Urinary bladder (tissue), 3 donors: ENCODE measurements at regions not wholly inside any gene's neighbourhood (a gene's known extent, or its start where the extent isn't known, plus 50 kb on each side); places are given as distances from the start of the nearest gene placed in this dataset.

ENCODE experiments used
- DNase-seq: peaks from one replicate; pipeline ENCODE4 v3.0.0-alpha.2; 2015; ENCODE audit errors: extremely low spot score
- H3K27ac ChIP-seq: one replicate; pipeline ENCODE4 v1.5.1; 2013; ENCODE audit warnings: low read depth, mild to moderate bottlenecking, moderate library complexity
- H3K36me3 ChIP-seq: one replicate; pipeline ENCODE4 v1.6.1; 2013; ENCODE audit warnings: mild to moderate bottlenecking, moderate library complexity; ENCODE audit not compliant: insufficient read depth
- H3K4me1 ChIP-seq: one replicate; pipeline ENCODE4 v1.6.1; 2013; ENCODE audit warnings: mild to moderate bottlenecking, moderate library complexity; ENCODE audit not compliant: insufficient read depth
- H3K4me3 ChIP-seq: one replicate; pipeline ENCODE4 v1.5.1; 2013; ENCODE audit warnings: low read depth, low read length
- WGBS: extraction: QIAGEN DNeasy Blood & Tissue Kit; methylation state at CpG from one replicate; pipeline ENCODE4 v1.1.7; 2013; 5-methylcytosine and 5-hydroxymethylcytosine counted together
- donor health status: healthy with polysubstance abuse.
- donor health status: healthy.

- Histone ChIP-seq H3K27ac (no peak overlapping the region), H3K4me1 (no peaks in the 10 kb centered on the region), H3K36me3 (no peaks in the 10 kb centered on the region), H3K4me3 (no peak overlapping the region)
- 87% methylated on average over 4 of the region's 4 CpGs for WGBS
- DNase-seq = no peak
Measured at GRCh38 chr17:72479113-72479512, 358.3 kb downstream of the SOX9 start.

GRCh38 chr17:72481572-72481971, 360.8 kb downstream of the SOX9 start:
- Histone ChIP-seq H3K27ac (no peak overlapping the region), H3K4me1 (no peaks in the 10 kb centered on the region), H3K4me3 (no peak overlapping the region), H3K36me3 (no peaks in the 10 kb centered on the region)
- WGBS = 76% methylated on average over 2 of the region's 2 CpGs
- no peak for DNase-seq

- H3K4me1 ChIP-seq = no peaks in the 10 kb centered on the region
- WGBS = 72% methylated on average over 4 of the region's 4 CpGs
- DNase-seq = no peak
- H3K36me3 ChIP-seq = no peaks in the 10 kb centered on the region
- no peak overlapping the region for H3K27ac ChIP-seq
- no peak overlapping the region for H3K4me3 ChIP-seq
Measured at GRCh38 chr17:72485596-72485995, 364.8 kb downstream of the SOX9 start.

GRCh38 chr17:72486806-72487205, 366.0 kb downstream of the SOX9 start:
- no peak for DNase-seq
- H3K36me3 ChIP-seq = no peaks in the 10 kb centered on the region
- no peak overlapping the region for H3K27ac ChIP-seq
- H3K4me3 ChIP-seq = no peak overlapping the region
- H3K4me1 ChIP-seq = no peaks in the 10 kb centered on the region

DNA sequence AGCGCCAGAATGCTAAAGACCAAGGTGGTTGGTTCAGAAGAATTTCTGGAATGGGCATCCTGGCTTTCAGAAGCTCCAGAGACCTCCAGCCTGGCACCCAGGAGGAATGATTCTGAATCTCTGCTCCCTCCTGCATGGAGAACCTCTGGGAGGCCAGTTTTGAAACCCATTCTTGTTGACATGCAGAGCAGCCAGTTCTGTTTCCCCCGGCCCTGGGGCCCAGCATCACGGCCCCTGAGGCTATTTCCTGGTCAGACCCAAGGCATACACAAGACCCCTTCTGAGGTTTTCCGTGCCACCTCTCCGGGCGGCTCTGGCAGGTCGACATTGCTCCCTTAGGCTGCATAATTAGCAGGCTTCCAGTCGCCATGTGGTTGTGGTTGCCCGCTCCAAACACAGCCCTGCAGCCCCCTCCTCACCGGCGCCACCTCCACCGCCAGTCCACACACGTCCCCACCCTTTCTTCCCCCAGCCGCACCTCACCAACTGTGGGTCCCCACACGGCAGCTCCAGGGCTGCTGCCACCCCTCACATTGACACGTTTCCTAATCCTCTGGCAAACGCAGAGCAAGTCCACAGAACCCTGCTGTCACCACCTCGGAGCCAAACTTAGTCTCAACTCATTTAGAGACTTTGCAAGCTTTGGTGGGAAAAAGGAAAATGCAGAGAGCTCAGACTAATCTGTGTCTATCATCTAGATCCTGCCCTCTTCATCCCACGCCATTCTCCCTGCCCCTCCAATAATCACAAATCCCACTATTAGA, 367.1 kb downstream of the SOX9 start:
- no peak overlapping the region for H3K4me3 ChIP-seq
- no peaks in the 10 kb centered on the region for H3K4me1 ChIP-seq
- 56% methylated on average over 19 of the region's 19 CpGs for WGBS
- DNase-seq = no peak
- H3K36me3 ChIP-seq = no peaks in the 10 kb centered on the region
- no peak overlapping the region for H3K27ac ChIP-seq

DNA sequence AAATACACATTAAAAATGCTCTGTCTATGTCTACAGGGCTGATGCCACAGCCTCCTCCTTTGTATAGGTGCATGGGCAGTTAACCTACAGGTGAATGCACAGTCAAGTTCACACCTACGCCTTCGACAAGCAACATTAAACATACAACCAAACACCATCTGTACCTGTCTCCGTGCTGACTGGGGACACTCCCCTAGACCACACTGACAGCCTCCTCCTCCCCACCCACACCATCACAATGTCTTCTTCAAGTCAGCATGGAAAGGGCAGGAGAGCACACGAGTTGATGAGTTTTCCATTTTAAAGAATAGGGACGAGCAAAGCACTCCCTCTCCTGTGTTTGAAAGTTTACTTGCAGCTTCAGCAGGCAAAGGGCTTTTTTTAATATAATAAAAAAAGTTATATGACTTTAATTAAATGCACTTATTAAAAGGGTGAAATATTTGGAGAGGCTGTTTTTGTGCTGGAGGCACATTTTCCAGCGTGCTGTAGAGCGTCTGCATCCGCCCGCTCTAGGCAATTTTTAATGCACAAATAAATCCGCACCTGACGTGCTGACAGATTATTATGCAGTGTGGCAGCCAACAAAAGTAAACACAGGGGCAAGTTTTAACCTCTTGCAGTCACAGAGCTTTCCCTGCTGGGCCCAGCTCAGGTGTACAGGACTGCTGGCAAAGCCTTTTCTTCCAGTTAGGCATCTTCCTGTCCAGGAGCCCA, 367.9 kb downstream of the SOX9 start:
- DNase-seq = no peak
- 47% methylated on average over 11 of the region's 11 CpGs for WGBS

GRCh38 chr17:72489272-72489641, 368.4 kb downstream of the SOX9 start:
- 45% methylated on average over 5 of the region's 5 CpGs for WGBS
- H3K4me3 ChIP-seq = no peak overlapping the region
- no peaks in the 10 kb centered on the region for H3K4me1 ChIP-seq
- no peak for DNase-seq
- no peaks in the 10 kb centered on the region for H3K36me3 ChIP-seq
- no peak overlapping the region for H3K27ac ChIP-seq

More for the DNA sequence above, 367.9 kb downstream of the SOX9 start:
- Histone ChIP-seq H3K4me3 (no peak overlapping the region), H3K36me3 (no peaks in the 10 kb centered on the region), H3K4me1 (no peaks in the 10 kb centered on the region), H3K27ac (no peak overlapping the region)

GRCh38 chr17:72491102-72491501, 370.3 kb downstream of the SOX9 start:
- DNase-seq = no peak
- WGBS = 82% methylated on average over 2 of the region's 2 CpGs
- H3K4me1 ChIP-seq = no peaks in the 10 kb centered on the region
- no peak overlapping the region for H3K4me3 ChIP-seq
- H3K36me3 ChIP-seq = no peaks in the 10 kb centered on the region
- H3K27ac ChIP-seq = no peak overlapping the region

DNA sequence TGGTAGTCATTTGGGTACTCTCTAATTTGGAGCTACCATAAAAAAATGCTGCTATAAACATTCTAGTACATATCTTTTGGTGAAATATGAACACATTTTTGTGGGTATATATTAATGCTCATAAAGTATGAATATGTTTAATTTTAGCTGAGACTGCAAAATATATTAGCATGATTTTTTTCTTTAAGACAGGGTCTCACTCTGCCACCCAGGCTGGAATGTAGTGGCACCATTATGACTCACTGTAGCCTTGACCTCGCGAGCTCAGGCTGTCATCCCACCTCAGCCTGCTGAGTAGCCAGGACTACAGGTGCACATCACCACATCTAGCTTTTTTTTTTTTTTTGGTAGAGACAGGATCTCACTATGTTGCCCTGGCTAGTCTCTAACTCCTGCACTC, 371.7 kb downstream of the SOX9 start:
- Histone ChIP-seq H3K27ac (no peak overlapping the region), H3K36me3 (no peaks in the 10 kb centered on the region), H3K4me1 (no peaks in the 10 kb centered on the region), H3K4me3 (no peak overlapping the region)
- no peak for DNase-seq
- 95% methylated on average over 2 of the region's 2 CpGs for WGBS

- H3K4me3 ChIP-seq = no peak overlapping the region
Measured at GRCh38 chr17:72492941-72493340, 372.1 kb downstream of the SOX9 start.

DNA sequence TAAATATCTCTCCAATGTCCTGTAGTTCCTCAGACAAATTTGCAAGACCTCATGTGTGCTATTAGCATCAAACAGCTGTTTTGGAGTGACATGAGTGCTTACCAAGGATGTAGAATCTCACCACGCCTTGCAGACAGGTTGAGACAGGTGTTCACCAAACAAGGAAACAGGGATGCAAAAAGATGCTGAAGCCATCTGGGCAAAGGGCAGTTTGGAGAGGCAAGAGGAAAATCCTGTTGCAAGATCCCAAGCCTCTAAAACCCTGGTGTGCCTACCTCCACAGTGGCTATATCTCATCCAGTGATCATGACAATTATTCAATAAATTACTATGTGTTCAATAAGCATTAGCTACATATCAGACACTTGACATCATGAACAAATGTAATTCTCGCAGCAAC, 373.7 kb downstream of the SOX9 start:
- no peak for DNase-seq
- 84% methylated on average over 2 of the region's 2 CpGs for WGBS
- H3K4me1 ChIP-seq = no peaks in the 10 kb centered on the region
- H3K4me3 ChIP-seq = no peak overlapping the region
- H3K27ac ChIP-seq = no peak overlapping the region
- H3K36me3 ChIP-seq = no peaks in the 10 kb centered on the region

More at GRCh38 chr17:72492941-72493340, 372.1 kb downstream of the SOX9 start:
- H3K4me1 ChIP-seq = no peaks in the 10 kb centered on the region
- H3K27ac ChIP-seq = no peak overlapping the region
- no peaks in the 10 kb centered on the region for H3K36me3 ChIP-seq
- 81% methylated on average over 5 of the region's 5 CpGs for WGBS
- DNase-seq = no peak

DNA sequence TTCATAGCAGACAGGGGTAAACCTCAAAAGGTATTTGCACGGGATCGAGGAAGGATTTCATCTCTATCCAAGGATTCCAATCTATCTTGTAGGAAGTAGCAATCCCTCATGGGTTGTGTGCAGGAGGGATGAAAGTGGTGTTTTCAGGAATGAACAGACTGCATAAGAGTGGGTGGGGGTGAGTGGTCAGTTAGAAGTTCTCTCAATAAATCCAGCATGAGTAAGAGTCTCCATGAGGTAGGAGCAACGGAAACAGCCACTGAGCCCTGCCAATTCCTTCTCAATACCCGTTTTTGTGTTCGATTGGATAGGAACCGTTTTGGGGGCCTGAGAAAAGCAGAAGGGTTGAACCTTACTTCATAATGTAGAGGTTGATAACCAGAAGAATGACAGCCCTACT, 375.6 kb downstream of the SOX9 start:
- no peaks in the 10 kb centered on the region for H3K36me3 ChIP-seq
- no peak overlapping the region for H3K27ac ChIP-seq
- no peaks in the 10 kb centered on the region for H3K4me1 ChIP-seq
- H3K4me3 ChIP-seq = no peak overlapping the region
- DNase-seq = no peak
- 88% methylated on average over 6 of the region's 6 CpGs for WGBS

DNA sequence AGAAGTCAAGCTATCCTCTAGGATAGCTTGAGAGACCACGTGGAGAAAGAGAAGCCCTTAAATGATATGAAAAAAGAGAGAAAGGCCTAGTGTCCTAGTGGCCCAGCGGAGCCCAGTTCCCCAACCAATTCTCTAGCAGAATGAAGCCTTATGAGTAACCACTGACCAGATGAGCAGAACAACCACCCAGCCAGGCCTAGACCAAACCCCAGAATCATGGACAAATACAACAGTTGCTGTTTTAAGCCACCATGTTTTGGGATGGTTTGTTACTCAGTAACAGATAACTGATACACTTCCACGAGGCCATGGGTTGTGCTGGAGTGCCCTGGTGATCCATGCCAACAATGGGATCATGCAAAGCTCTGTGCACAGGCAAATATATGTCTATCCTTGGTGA, 377.1 kb downstream of the SOX9 start:
- H3K27ac ChIP-seq = no peak overlapping the region
- 90% methylated on average over 3 of the region's 3 CpGs for WGBS
- no peak for DNase-seq
- H3K4me1 ChIP-seq = no peaks in the 10 kb centered on the region
- H3K4me3 ChIP-seq = no peak overlapping the region
- H3K36me3 ChIP-seq = no peaks in the 10 kb centered on the region

DNA sequence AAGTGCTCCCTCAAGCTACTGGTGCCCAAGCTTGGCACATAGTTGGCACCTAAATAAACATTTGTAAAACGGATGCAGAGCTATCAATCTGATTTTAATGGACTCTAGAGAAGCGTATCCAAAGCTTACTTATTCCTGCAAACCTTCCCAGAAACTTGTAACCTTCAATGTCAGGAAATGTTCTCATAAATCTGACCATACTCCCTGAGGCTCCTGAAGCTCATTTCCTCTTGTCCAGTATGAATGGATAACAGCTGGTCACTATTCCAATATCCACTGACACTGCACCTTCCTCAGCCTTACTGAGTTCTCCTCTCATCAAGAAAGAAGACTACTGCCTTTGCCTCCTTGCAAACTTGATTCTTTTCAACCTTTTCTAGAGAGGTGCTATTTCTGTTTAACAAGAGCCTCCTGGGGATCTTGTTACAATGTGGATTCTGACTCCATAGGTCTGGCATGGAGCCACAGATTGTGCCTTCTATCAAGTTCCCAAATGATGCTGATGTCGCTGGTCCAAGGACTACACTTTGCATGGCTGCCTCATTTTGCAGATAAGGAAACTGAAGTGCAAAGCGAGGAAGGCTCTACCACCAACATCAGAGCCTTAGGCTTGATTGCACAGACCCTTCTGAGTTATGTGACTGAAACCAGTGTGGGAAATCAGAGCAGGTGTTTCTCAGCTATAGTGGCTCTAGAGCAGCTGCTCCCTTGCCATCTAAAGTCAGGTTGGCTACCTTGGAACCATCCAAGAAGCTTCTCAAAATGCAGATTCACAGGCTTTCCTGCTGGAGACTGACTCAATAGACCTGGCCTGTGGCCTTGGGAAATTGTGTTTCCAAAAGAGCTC, 377.8 kb downstream of the SOX9 start:
- no peak overlapping the region for H3K4me3 ChIP-seq
- H3K4me1 ChIP-seq = no peaks in the 10 kb centered on the region
- no peak for DNase-seq
- no peaks in the 10 kb centered on the region for H3K36me3 ChIP-seq
- WGBS = 71% methylated on average over 4 of the region's 4 CpGs
- no peak overlapping the region for H3K27ac ChIP-seq
